Stimulated activated naive B cell treated with anti-CD40 and anti-IgM and Interleukin-4, amounts not matched to agents 10 μg/mL and 1 μg/mL and 100 μg/mL, for 72 hours (primary cell): ENCODE measurements at regions not wholly inside any gene's neighbourhood (a gene's known extent, or its start where the extent isn't known, plus 50 kb on each side); places are given as distances from the start of the nearest gene placed in this dataset.

ENCODE experiments used
- ATAC-seq, 2 donors: fragments of 150-1000 bp; cut with Tn5 transposase; replicated peaks; 2 replicates each; pipeline ENCODE4 v1.10.0; 2021; ENCODE audit warnings: moderate library complexity in 1 of 2
- DNase-seq: peaks from one replicate; pipeline ENCODE4 v3.0.0; 2021
- H3K27ac Mint-ChIP-seq: one replicate; pipeline ENCODE4 v1.8.0; 2022; ENCODE audit warnings: mild to moderate bottlenecking, mixed read lengths
- H3K27me3 Mint-ChIP-seq, 2 donors: one replicate each; pipeline ENCODE4 v1.8.0; 2022; ENCODE audit warnings: mixed read lengths in 2 of 2
- H3K36me3 Mint-ChIP-seq, 2 donors: one replicate each; pipeline ENCODE4 v1.8.0; 2022; ENCODE audit warnings: mixed read lengths in 2 of 2, mild to moderate bottlenecking in 1 of 2
- H3K4me1 Mint-ChIP-seq, 2 donors: one replicate each; pipeline ENCODE4 v1.8.0; 2022; ENCODE audit warnings: mixed read lengths in 2 of 2, mild to moderate bottlenecking in 1 of 2
- H3K4me3 Mint-ChIP-seq, 2 donors: one replicate each; pipeline ENCODE4 v1.8.0; 2022; ENCODE audit warnings: mild to moderate bottlenecking in 2 of 2, mixed read lengths in 2 of 2, moderate library complexity in 1 of 2
- H3K9me3 Mint-ChIP-seq, 2 donors: one replicate each; pipeline ENCODE4 v1.8.0; 2022; ENCODE audit warnings: mixed read lengths in 2 of 2, mild to moderate bottlenecking in 1 of 2

- no peaks in the 10 kb centered on the region for H3K4me1 Mint-ChIP-seq
- no peak for ATAC-seq
Observed at GRCh38 chr4:159762672-159763071, 659.8 kb downstream of the RAPGEF2 start.

DNA sequence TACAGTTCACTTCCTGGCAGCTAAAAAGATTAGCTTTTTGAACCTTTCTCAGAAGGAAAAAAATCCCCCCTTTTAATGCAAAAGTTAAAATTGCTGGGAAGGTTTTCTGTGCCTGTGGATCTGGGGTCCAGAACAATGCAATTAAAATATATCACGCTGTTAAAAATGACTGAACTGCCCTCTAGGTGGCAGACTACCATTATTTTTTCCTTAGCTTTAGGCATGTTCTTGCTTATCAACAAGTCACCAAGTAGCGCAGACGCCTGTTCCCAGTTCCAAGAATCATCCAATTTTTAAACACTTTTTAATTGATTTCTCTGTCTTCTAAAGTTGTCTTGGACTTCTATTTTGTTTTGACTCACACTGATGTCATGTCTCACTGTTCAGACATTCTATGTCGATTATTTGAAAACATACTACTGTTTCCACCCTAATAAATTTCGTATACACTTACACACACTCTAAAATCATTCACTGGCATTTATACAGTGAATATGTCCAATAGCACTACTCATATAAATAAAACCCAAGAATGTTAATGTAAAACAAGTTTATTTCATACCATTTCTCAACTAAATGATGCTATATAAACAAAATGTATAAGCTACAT, 661.6 kb downstream of the RAPGEF2 start:
- ATAC-seq: peak in 1 of 2 donors; percentile 58
- H3K36me3 Mint-ChIP-seq: no peaks in the 10 kb centered on the region
- no peak for DNase-seq
- H3K27ac Mint-ChIP-seq: no peak overlapping the region
- H3K27me3 Mint-ChIP-seq: no peaks in the 10 kb centered on the region
- peaks cover 0 to 3% of the 10 kb centered on the region in 2 donors for H3K9me3 Mint-ChIP-seq
- H3K4me3 Mint-ChIP-seq: no peak overlapping the region
- H3K4me1 Mint-ChIP-seq: no peaks in the 10 kb centered on the region

More at GRCh38 chr4:159762672-159763071, 659.8 kb downstream of the RAPGEF2 start:
- Mint-ChIP-seq H3K9me3 (peaks cover 0 to 3% of the 10 kb centered on the region in 2 donors), H3K4me3 (no peak overlapping the region), H3K36me3 (no peaks in the 10 kb centered on the region), H3K27me3 (no peaks in the 10 kb centered on the region), H3K27ac (no peak overlapping the region)
- DNase-seq: no peak

- ATAC-seq (no peak), DNase-seq (no peak)
- no peaks in the 10 kb centered on the region for H3K4me1 Mint-ChIP-seq
- peaks cover 0 to 3% of the 10 kb centered on the region in 2 donors for H3K9me3 Mint-ChIP-seq
- H3K27ac Mint-ChIP-seq: no peak overlapping the region
- no peaks in the 10 kb centered on the region for H3K27me3 Mint-ChIP-seq
- no peaks in the 10 kb centered on the region for H3K36me3 Mint-ChIP-seq
- H3K4me3 Mint-ChIP-seq: no peak overlapping the region
Observed at GRCh38 chr4:159765382-159765781, 662.5 kb downstream of the RAPGEF2 start.

DNA sequence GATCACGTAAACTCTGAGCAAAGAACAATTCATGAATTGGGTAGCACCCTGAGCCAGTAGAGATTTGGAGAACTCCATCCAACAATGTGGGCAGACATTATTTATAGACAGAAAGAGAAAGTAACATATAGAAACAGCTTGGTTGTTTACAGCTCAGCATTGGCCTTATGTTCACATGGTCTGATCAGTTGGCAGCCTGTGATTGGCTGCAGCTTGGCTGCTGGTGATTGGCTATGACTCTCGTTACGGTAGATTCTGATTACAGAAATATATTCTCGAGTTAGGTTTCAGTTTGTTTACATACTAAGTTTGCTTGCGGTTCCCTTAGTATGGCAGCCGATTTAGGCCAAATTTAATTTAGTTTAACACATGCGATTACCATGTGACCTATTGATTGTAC, 663.4 kb downstream of the RAPGEF2 start:
- ATAC-seq: no peak
- no peaks in the 10 kb centered on the region for H3K4me1 Mint-ChIP-seq
- H3K36me3 Mint-ChIP-seq: no peaks in the 10 kb centered on the region
- H3K27ac Mint-ChIP-seq: no peak overlapping the region
- H3K4me3 Mint-ChIP-seq: no peak overlapping the region
- H3K9me3 Mint-ChIP-seq: peaks cover 0 to 3% of the 10 kb centered on the region in 2 donors
- no peaks in the 10 kb centered on the region for H3K27me3 Mint-ChIP-seq
- DNase-seq: no peak

- Mint-ChIP-seq H3K36me3 (no peaks in the 10 kb centered on the region), H3K4me3 (no peak overlapping the region), H3K4me1 (no peaks in the 10 kb centered on the region), H3K27me3 (no peaks in the 10 kb centered on the region), H3K27ac (no peak overlapping the region), H3K9me3 (peaks cover 0 to 3% of the 10 kb centered on the region in 2 donors)
- ATAC-seq (no peak), DNase-seq (no peak)
Observed at GRCh38 chr4:159767406-159767805, 664.5 kb downstream of the RAPGEF2 start.

DNA sequence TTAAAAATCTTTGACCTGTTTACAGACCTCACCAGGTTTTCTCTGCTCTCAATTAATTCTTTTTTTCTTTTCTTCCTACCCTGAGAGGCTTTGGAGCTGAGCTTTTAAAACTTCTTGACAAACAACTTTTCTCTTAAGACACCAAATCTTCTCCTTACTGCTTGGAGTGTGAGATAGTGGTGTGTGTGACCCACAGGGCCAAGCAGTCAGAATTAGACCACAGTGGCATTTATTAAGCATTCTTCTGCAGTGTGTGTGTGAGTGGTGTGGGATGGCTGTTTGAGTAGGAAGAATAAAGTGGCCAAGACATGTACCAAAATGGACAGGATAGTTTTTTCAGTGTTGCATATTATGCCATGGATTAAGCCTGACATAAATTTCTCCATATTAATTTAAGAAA, 665.1 kb downstream of the RAPGEF2 start:
- H3K9me3 Mint-ChIP-seq: peaks cover 0 to 3% of the 10 kb centered on the region in 2 donors
- no peaks in the 10 kb centered on the region for H3K4me1 Mint-ChIP-seq
- H3K27ac Mint-ChIP-seq: no peak overlapping the region
- ATAC-seq (no peak), DNase-seq (no peak)
- H3K36me3 Mint-ChIP-seq: no peaks in the 10 kb centered on the region
- no peak overlapping the region for H3K4me3 Mint-ChIP-seq
- H3K27me3 Mint-ChIP-seq: no peaks in the 10 kb centered on the region

- no peaks in the 10 kb centered on the region for H3K36me3 Mint-ChIP-seq
- no peak for ATAC-seq
- peaks cover 0 to 3% of the 10 kb centered on the region in 2 donors for H3K9me3 Mint-ChIP-seq
- no peaks in the 10 kb centered on the region for H3K4me1 Mint-ChIP-seq
- H3K27me3 Mint-ChIP-seq: no peaks in the 10 kb centered on the region
- DNase-seq: no peak
- no peak overlapping the region for H3K4me3 Mint-ChIP-seq
- no peak overlapping the region for H3K27ac Mint-ChIP-seq
Observed at GRCh38 chr4:159770401-159770800, 667.5 kb downstream of the RAPGEF2 start.

GRCh38 chr4:159770969-159771368, 668.1 kb downstream of the RAPGEF2 start:
- Mint-ChIP-seq H3K27me3 (no peaks in the 10 kb centered on the region), H3K4me1 (no peaks in the 10 kb centered on the region), H3K9me3 (peaks cover 0 to 3% of the 10 kb centered on the region in 2 donors), H3K36me3 (no peaks in the 10 kb centered on the region), H3K27ac (no peak overlapping the region), H3K4me3 (no peak overlapping the region)
- ATAC-seq (no peak), DNase-seq (no peak)

DNA sequence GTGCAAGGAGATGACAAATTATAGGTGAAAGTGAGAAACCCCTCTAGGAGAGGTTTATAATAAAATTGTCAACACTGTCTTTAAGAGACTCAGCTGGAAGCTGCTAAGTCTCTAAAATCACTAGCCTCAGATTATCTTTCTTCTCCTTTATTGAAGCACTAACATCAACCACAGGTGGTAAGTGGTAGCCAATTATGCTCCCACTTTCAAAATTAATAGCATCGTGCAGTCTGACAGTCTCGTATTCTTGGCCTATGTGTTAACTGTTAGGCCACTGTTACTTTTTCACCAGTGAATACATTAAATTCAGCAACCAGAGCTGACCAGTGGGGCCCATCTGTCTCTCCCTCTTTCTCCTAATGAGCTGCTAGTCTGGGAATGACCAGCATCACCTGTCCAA, 674.1 kb downstream of the RAPGEF2 start:
- H3K36me3 Mint-ChIP-seq: no peaks in the 10 kb centered on the region
- no peak overlapping the region for H3K4me3 Mint-ChIP-seq
- H3K4me1 Mint-ChIP-seq: no peaks in the 10 kb centered on the region
- no peaks in the 10 kb centered on the region for H3K9me3 Mint-ChIP-seq
- no peak for ATAC-seq
- H3K27ac Mint-ChIP-seq: no peak overlapping the region
- DNase-seq: no peak
- no peaks in the 10 kb centered on the region for H3K27me3 Mint-ChIP-seq

DNA sequence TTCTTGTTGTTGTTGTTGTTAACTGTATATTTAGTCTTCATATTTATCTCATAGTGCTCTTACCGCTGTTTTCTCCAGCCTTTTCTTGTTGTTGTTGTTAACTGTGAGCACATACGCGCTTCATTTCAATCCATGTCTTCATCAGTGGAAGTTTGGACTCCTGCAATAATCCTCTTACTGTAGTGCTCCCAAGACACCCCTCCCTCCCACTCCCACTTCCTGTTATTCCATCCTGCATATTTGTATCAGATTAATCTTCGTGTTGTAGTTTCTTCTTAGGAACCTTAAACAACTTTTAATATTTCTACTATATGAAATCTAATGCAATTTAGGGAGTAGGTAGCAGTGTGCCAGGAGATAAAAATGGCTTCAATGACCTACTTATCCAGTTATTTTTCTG, 674.8 kb downstream of the RAPGEF2 start:
- DNase-seq (no peak), ATAC-seq (no peak)
- Mint-ChIP-seq H3K4me1 (no peaks in the 10 kb centered on the region), H3K4me3 (no peak overlapping the region), H3K36me3 (no peaks in the 10 kb centered on the region), H3K27me3 (no peaks in the 10 kb centered on the region), H3K9me3 (no peaks in the 10 kb centered on the region), H3K27ac (no peak overlapping the region)

DNA sequence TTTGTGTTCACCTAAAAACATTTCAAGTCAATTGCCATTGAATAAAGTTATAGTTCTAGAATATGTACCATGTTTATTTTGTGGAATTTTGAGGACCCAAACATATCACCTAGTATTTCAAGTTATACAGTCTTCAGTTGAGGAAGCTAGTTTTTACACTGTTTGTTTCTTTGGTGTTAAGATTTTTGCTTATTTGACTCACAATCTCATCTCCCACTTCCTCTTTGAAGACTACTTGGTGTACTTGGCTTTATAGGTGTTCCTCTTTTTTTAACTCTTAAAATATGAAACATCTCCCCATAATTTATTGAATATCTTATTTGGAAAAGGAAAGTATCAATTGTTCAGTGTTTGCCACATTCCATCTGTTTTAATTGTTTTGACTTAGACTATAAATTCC, 675.4 kb downstream of the RAPGEF2 start:
- no peaks in the 10 kb centered on the region for H3K36me3 Mint-ChIP-seq

DNA sequence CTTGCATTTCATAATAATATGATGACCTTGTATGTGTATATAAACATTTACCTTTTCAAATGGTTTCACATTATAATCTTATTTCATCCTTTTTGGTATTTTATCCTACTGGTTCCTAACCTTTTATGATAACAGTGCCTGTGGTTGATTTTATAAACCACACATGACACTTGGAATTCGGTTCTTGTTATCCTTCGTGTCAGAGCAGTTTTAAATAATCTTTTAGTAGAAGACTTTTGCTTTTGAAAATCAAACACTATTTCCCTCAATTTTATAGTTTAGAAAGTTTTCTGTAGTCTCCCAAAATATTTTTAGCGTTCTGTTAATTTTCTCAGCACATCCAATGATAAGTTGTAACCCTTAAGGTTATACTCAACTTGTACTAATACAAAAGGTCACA, 676.8 kb downstream of the RAPGEF2 start:
- ATAC-seq: no peak
- Mint-ChIP-seq H3K27ac (no peak overlapping the region), H3K27me3 (no peaks in the 10 kb centered on the region), H3K4me1 (no peaks in the 10 kb centered on the region), H3K36me3 (no peaks in the 10 kb centered on the region), H3K9me3 (no peaks in the 10 kb centered on the region), H3K4me3 (no peak overlapping the region)
- no peak for DNase-seq

More for the DNA sequence above, 675.4 kb downstream of the RAPGEF2 start:
- Mint-ChIP-seq H3K4me1 (no peaks in the 10 kb centered on the region), H3K27me3 (no peaks in the 10 kb centered on the region), H3K9me3 (no peaks in the 10 kb centered on the region), H3K27ac (no peak overlapping the region), H3K4me3 (no peak overlapping the region)
- no peak for ATAC-seq
- no peak for DNase-seq

- Mint-ChIP-seq H3K27me3 (no peaks in the 10 kb centered on the region), H3K36me3 (no peaks in the 10 kb centered on the region), H3K4me3 (no peak overlapping the region), H3K27ac (no peak overlapping the region), H3K4me1 (no peaks in the 10 kb centered on the region), H3K9me3 (no peaks in the 10 kb centered on the region)
- no peak for DNase-seq
- no peak for ATAC-seq
Observed at GRCh38 chr4:159780196-159780922, 677.5 kb downstream of the RAPGEF2 start.

DNA sequence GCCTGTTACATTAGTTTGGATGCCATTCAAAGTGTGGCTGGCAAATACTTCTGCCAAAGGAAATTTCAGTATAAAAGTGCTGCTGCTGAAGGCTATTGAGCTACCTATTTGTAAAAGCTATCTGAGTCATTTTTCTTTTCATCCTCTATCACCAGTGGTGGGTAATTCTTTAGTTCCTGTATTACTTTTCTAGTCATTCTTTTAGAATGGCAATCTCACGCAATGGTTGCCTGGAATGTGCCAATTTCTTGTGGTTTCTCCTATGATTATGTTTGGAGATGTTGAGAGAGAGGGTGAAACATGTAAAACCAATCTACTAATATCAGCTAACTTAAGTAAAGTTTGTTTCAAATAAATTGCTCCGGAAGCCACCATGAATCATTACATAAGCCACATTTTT, 685.0 kb downstream of the RAPGEF2 start:
- no peaks in the 10 kb centered on the region for H3K27me3 Mint-ChIP-seq
- ATAC-seq: no peak

DNA sequence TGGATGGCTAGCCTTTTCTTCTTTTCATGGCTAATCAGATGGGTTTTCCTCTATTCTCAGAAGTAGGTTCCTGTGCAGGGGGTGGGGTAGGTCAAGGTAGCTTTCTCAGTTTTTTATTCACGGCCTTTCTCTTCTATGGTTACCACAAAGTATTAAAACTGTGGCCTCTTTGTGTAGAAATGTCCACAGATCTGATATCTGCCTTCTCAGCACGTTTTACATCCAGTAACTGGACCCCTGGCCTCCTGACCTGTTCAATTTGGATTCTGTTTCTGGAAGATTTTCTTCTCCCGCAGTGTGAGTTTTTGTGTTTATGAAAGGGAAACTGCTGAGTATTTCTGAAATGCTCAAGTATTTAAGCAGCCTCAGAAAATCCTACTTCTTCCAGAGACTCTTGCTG, 688.5 kb downstream of the RAPGEF2 start:
- DNase-seq (no peak), ATAC-seq (no peak)
- no peaks in the 10 kb centered on the region for H3K9me3 Mint-ChIP-seq
- H3K27me3 Mint-ChIP-seq: no peaks in the 10 kb centered on the region
- no peak overlapping the region for H3K27ac Mint-ChIP-seq
- no peaks in the 10 kb centered on the region for H3K4me1 Mint-ChIP-seq
- H3K4me3 Mint-ChIP-seq: no peak overlapping the region
- no peaks in the 10 kb centered on the region for H3K36me3 Mint-ChIP-seq

More for the DNA sequence above, 685.0 kb downstream of the RAPGEF2 start:
- no peak overlapping the region for H3K4me3 Mint-ChIP-seq
- H3K9me3 Mint-ChIP-seq: peaks cover 0 to 1% of the 10 kb centered on the region in 2 donors
- no peaks in the 10 kb centered on the region for H3K36me3 Mint-ChIP-seq
- no peaks in the 10 kb centered on the region for H3K4me1 Mint-ChIP-seq
- H3K27ac Mint-ChIP-seq: no peak overlapping the region
- DNase-seq: no peak
